ENCODE measurements at regions not wholly inside any gene's neighbourhood (a gene's known extent, or its start where the extent isn't known, plus 50 kb on each side); places are given as distances from the start of the nearest gene placed in this dataset.
"Not testable (repeated sequence)": the region's sequence is repeated elsewhere in the genome, so short reads cannot be mapped to it uniquely, and the experiment has no call there.

- DNase-seq (ENCODE audit: low read depth): no peak
Observed at GRCh38 chr11:64428693-64429092, 69.7 kb downstream of the RPS6KA4 start.

- DNase-seq (ENCODE audit: low read depth): no peak
Observed at GRCh38 chr11:64429970-64430369, 71.0 kb downstream of the RPS6KA4 start.

- no peak for DNase-seq (ENCODE audit: low read depth)
Observed at GRCh38 chr11:64430645-64431044, 71.7 kb downstream of the RPS6KA4 start.

- DNase-seq (ENCODE audit: low read depth): no peak
Observed at GRCh38 chr11:64436000-64436399, 77.0 kb downstream of the RPS6KA4 start.

GRCh38 chr11:64437426-64437825, 78.5 kb downstream of the RPS6KA4 start:
- no peak for DNase-seq (ENCODE audit: low read depth)

GRCh38 chr11:64438986-64439771, 80.2 kb downstream of the RPS6KA4 start:
- no peak for DNase-seq (ENCODE audit: low read depth)

- not testable (repeated sequence) for DNase-seq (ENCODE audit: low read depth)
Observed at GRCh38 chr11:64439772-64440491, 81.0 kb downstream of the RPS6KA4 start.

- no peak for DNase-seq (ENCODE audit: low read depth)
Observed at GRCh38 chr11:64441127-64441526, 82.2 kb downstream of the RPS6KA4 start.

GRCh38 chr11:64443001-64443400, 84.0 kb downstream of the RPS6KA4 start:
- no peak for DNase-seq (ENCODE audit: low read depth)

GRCh38 chr11:64444838-64445441, 86.0 kb downstream of the RPS6KA4 start:
- no peak for DNase-seq (ENCODE audit: low read depth)

- DNase-seq (ENCODE audit: low read depth): no peak
Observed at GRCh38 chr11:64445651-64446050, 86.7 kb downstream of the RPS6KA4 start.

- DNase-seq (ENCODE audit: low read depth): no peak
Observed at GRCh38 chr11:64447831-64448598, 89.1 kb downstream of the RPS6KA4 start.

- peak; percentile 46 for DNase-seq (ENCODE audit: low read depth)
Observed at GRCh38 chr11:64448599-64449380, 89.8 kb downstream of the RPS6KA4 start.

- DNase-seq (ENCODE audit: low read depth): peak; percentile 22
Observed at GRCh38 chr11:64449381-64450167, 90.6 kb downstream of the RPS6KA4 start.

- DNase-seq (ENCODE audit: low read depth): no peak
Observed at GRCh38 chr11:64450168-64450560, 91.2 kb downstream of the RPS6KA4 start.

- no peak for DNase-seq (ENCODE audit: low read depth)
Observed at GRCh38 chr11:64451856-64452255, 92.9 kb downstream of the RPS6KA4 start.

GRCh38 chr11:64453466-64453865, 94.5 kb downstream of the RPS6KA4 start:
- DNase-seq (ENCODE audit: low read depth): no peak

GRCh38 chr11:64455456-64456261, 96.7 kb downstream of the RPS6KA4 start:
- DNase-seq (ENCODE audit: low read depth): no peak

GRCh38 chr11:64456509-64457320, 97.8 kb downstream of the RPS6KA4 start:
- DNase-seq (ENCODE audit: low read depth): no peak
